ENCODE measurements at regions not wholly inside any gene's neighbourhood (a gene's known extent, or its start where the extent isn't known, plus 50 kb on each side); places are given as distances from the start of the nearest gene placed in this dataset.

DNA sequence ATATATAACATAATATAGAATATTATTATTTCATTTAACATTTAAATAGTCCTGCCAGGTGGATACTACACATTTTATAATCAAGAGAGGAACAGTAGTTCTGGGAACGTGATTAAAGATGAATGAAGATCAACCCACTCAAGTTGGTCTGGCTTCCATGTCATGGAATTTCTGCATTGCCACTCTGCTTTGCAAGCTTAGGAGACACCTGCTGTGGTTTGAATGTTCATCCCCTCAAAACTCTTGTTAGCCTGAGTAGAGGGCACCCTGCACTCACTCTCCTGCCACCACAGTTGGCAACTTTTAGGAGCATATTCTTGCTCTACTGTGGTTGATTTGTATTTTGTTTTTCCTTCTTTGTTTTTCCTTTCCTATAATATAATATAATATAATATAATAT lies 153.2 kb downstream of the GLUL start:
- TF ChIP-seq, protein P1, sequence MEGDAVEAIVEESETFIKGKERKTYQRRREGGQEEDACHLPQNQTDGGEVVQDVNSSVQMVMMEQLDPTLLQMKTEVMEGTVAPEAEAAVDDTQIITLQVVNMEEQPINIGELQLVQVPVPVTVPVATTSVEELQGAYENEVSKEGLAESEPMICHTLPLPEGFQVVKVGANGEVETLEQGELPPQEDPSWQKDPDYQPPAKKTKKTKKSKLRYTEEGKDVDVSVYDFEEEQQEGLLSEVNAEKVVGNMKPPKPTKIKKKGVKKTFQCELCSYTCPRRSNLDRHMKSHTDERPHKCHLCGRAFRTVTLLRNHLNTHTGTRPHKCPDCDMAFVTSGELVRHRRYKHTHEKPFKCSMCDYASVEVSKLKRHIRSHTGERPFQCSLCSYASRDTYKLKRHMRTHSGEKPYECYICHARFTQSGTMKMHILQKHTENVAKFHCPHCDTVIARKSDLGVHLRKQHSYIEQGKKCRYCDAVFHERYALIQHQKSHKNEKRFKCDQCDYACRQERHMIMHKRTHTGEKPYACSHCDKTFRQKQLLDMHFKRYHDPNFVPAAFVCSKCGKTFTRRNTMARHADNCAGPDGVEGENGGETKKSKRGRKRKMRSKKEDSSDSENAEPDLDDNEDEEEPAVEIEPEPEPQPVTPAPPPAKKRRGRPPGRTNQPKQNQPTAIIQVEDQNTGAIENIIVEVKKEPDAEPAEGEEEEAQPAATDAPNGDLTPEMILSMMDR (IDR thresholded peaks at IDR 0.05): no peak
- peaks cover 24% of the 10 kb centered on the region for H3K4me1 Mint-ChIP-seq (ENCODE audit: low read depth)
- no peak overlapping the region for H3K27ac Mint-ChIP-seq
- H3K4me3 ChIP-seq (ENCODE audit: low read length): no peak overlapping the region
- intact Hi-C loops (cut with DNase I, micrococcal nuclease): no loop called here
- no peak overlapping the region for H3K27ac ChIP-seq (ENCODE audit: low read depth in 1 of 2, low read length in 2 of 2)
- H3K4me3 Mint-ChIP-seq: no peak overlapping the region
- ATAC-seq (ENCODE audit: poor library complexity) (no peak), DNase-seq (no peak)
- H3K4me1 ChIP-seq (ENCODE audit: insufficient read depth, low read length): peaks cover 13% of the 10 kb centered on the region
- no peaks in the 10 kb centered on the region for H3K36me3 ChIP-seq (ENCODE audit: insufficient read depth, low read length)
- no peaks in the 10 kb centered on the region for H3K9me3 Mint-ChIP-seq
- H3K27me3 ChIP-seq (ENCODE audit: control insufficient read depth in 1 of 2, insufficient read depth in 2 of 2, low read length in 2 of 2): peaks cover 0 to 3% of the 10 kb centered on the region in 2 experiments
- no peaks in the 10 kb centered on the region for H3K27me3 Mint-ChIP-seq
- POLR2A ChIA-PET: no interaction called here
- H3K9me3 ChIP-seq (ENCODE audit: control insufficient read depth in 1 of 2, insufficient read depth in 1 of 2, low read length in 2 of 2): no peaks in the 10 kb centered on the region
- CTCF ChIA-PET: no interaction called here
- H3K36me3 Mint-ChIP-seq (ENCODE audit: low read depth): no peaks in the 10 kb centered on the region

GRCh38 chr1:182237329-182237728 lies 154.3 kb downstream of the GLUL start:
- peaks cover 24% of the 10 kb centered on the region for H3K4me1 Mint-ChIP-seq (ENCODE audit: low read depth)
- no peak for DNase-seq
- ChIA-PET CTCF (interaction anchor here (0.8 kb wide), 1 partner anchor 52 kb away, joined by 3 read pairs; no protein-coding TSS in a partner anchor), POLR2A (no interaction called here)
- no peaks in the 10 kb centered on the region for H3K27me3 Mint-ChIP-seq
- no peak overlapping the region for H3K27ac Mint-ChIP-seq
- TF ChIP-seq, protein P1 (IDR thresholded peaks at IDR 0.05): no peak
- no peaks in the 10 kb centered on the region for H3K9me3 Mint-ChIP-seq
- Histone ChIP-seq H3K27ac (ENCODE audit: low read depth in 1 of 2, low read length in 2 of 2) (no peak overlapping the region), H3K4me3 (ENCODE audit: low read length) (no peak overlapping the region), H3K36me3 (ENCODE audit: insufficient read depth, low read length) (no peaks in the 10 kb centered on the region), H3K4me1 (ENCODE audit: insufficient read depth, low read length) (peaks cover 13% of the 10 kb centered on the region), H3K27me3 (ENCODE audit: control insufficient read depth in 1 of 2, insufficient read depth in 2 of 2, low read length in 2 of 2) (peaks cover 0 to 3% of the 10 kb centered on the region in 2 experiments), H3K9me3 (ENCODE audit: control insufficient read depth in 1 of 2, insufficient read depth in 1 of 2, low read length in 2 of 2) (no peaks in the 10 kb centered on the region)
- ATAC-seq (ENCODE audit: poor library complexity): no peak
- intact Hi-C loops (cut with DNase I, micrococcal nuclease): no loop called here
- H3K36me3 Mint-ChIP-seq (ENCODE audit: low read depth): no peaks in the 10 kb centered on the region
- no peak overlapping the region for H3K4me3 Mint-ChIP-seq

DNA sequence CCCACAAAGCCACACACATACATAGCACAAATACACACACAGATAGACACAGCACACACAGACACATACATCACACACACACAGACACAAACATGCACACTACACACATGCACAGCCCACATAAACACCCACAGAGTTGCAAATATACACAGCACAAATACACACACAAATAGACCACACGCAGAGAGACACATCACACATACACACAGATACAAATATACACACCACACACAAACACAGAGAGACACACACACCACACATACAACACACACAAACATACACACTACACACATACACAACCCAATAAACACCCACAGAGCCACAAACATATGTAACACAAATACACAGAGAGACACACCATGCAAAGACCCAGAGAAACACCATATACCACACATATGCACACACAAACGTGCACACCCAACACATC lies 154.9 kb downstream of the GLUL start:
- H3K4me3 ChIP-seq (ENCODE audit: low read length): no peak overlapping the region
- no peaks in the 10 kb centered on the region for H3K27me3 Mint-ChIP-seq
- peaks cover 0 to 3% of the 10 kb centered on the region in 2 experiments for H3K27me3 ChIP-seq (ENCODE audit: control insufficient read depth in 1 of 2, insufficient read depth in 2 of 2, low read length in 2 of 2)
- TF ChIP-seq, protein P1 (IDR thresholded peaks at IDR 0.05): no peak
- H3K4me1 Mint-ChIP-seq (ENCODE audit: low read depth): peaks cover 24% of the 10 kb centered on the region
- H3K4me1 ChIP-seq (ENCODE audit: insufficient read depth, low read length): peaks cover 13% of the 10 kb centered on the region
- intact Hi-C loops (cut with DNase I, micrococcal nuclease): no loop called here
- no peaks in the 10 kb centered on the region for H3K36me3 Mint-ChIP-seq (ENCODE audit: low read depth)
- no peaks in the 10 kb centered on the region for H3K36me3 ChIP-seq (ENCODE audit: insufficient read depth, low read length)
- POLR2A ChIA-PET: no interaction called here
- H3K27ac ChIP-seq (ENCODE audit: low read depth in 1 of 2, low read length in 2 of 2): no peak overlapping the region
- H3K9me3 Mint-ChIP-seq: no peaks in the 10 kb centered on the region
- no peaks in the 10 kb centered on the region for H3K9me3 ChIP-seq (ENCODE audit: control insufficient read depth in 1 of 2, insufficient read depth in 1 of 2, low read length in 2 of 2)
- no peak overlapping the region for H3K4me3 Mint-ChIP-seq
- CTCF ChIA-PET: no interaction called here
- ATAC-seq (ENCODE audit: poor library complexity): no peak
- H3K27ac Mint-ChIP-seq: no peak overlapping the region
- DNase-seq: no peak

Data from CD4-positive, alpha-beta T cell (primary cell).